HepG2 (cell line): ENCODE measurements at regions not wholly inside any gene's neighbourhood (a gene's known extent, or its start where the extent isn't known, plus 50 kb on each side); places are given as distances from the start of the nearest gene placed in this dataset.

Source experiments
- ATAC-seq: fragments of 200-7000 bp; cut with Tn5 transposase; 3 replicates; pipeline ENCODE4 v1.9.1; 2020; ENCODE audit warnings: mild to moderate bottlenecking, moderate library complexity
- BruUV-seq: library from RNA; stranded (reverse); fragments of 400-500 nt; replicated peaks from 2 replicates; lab custom pipeline; 2021; lab: Mats Ljungman, UMichigan
- CTCF ChIA-PET: fragments of 300-600 bp; formaldehyde crosslinking; extraction: SDS; loops from one replicate; lab custom pipeline; 2021; ENCODE audit warnings: low total read pairs, inconsistent platforms, low intra/inter-chr PET ratio; lab: Yijun Ruan, JAX
- POLR2A ChIA-PET: fragments of 350-600 bp; sonication (Branson Sonifier 250); formaldehyde crosslinking; loops from one replicate; lab custom pipeline; 2020; ENCODE audit warnings: antibody characterized with exemption, inconsistent platforms; lab: Yijun Ruan, JAX
- DNase-seq: peaks from one replicate; pipeline ENCODE4 v3.0.0-alpha.2; 2015; ENCODE audit warnings: low spot score
- FAIRE-seq: peaks from 3 replicates; lab custom pipeline; 2011; peaks lifted over from hg19 to GRCh38; lab: Jason Lieb, UNC
- H2AFZ ChIP-seq: one replicate; pipeline ENCODE4 v1.6.1; 2011; ENCODE audit warnings: low read length, inconsistent platforms
- H3K27ac ChIP-seq: fragments of 300-600 bp; 3 replicates; pipeline ENCODE4 v1.8.0; 2011; ENCODE audit warnings: mixed run types, mild to moderate bottlenecking, mixed read lengths, low read length, inconsistent platforms; ENCODE audit not compliant: insufficient read depth; ENCODE audit errors: extremely low read length
- H3K27me3 ChIP-seq, 2 experiments: fragments of 200-600 bp in 1 of 2; 2 replicates in 1 of 2; 3 replicates in 1 of 2; pipeline versions ENCODE4 v1.6.0 to v1.8.0; 2011; ENCODE audit warnings: low read length in 2 of 2, mild to moderate bottlenecking in 2 of 2, moderate library complexity in 2 of 2, inconsistent platforms in 1 of 2; ENCODE audit not compliant: insufficient read depth in 2 of 2, control insufficient read depth in 1 of 2
- H3K36me3 ChIP-seq, 2 experiments: fragments of 200-600 bp in 1 of 2; replicated peaks in 1 of 2; 2 replicates in 1 of 2; 3 replicates in 1 of 2; pipeline versions ENCODE4 v1.5.1 to v1.8.0; 2011; ENCODE audit warnings: low read length in 2 of 2, inconsistent platforms in 1 of 2; ENCODE audit not compliant: insufficient read depth in 2 of 2, control insufficient read depth in 1 of 2
- H3K4me1 ChIP-seq: 2 replicates; pipeline ENCODE4 v1.5.1; 2012; ENCODE audit warnings: low read length, inconsistent platforms; ENCODE audit not compliant: insufficient read depth
- H3K4me2 ChIP-seq: 2 replicates; pipeline ENCODE4 v1.6.0; 2011; ENCODE audit warnings: low read depth, low read length, inconsistent platforms
- H3K4me3 ChIP-seq, 3 experiments: fragments of 200-600 bp in 1 of 3; sonication (generic), shearing (Covaris generic) in 1 of 3; replicated peaks in 1 of 3; 2 replicates each; pipeline ENCODE4 v1.5.1; 2011 to 2016; ENCODE audit warnings: low read length in 3 of 3, inconsistent platforms in 2 of 3, low read depth in 2 of 3, mild to moderate bottlenecking in 2 of 3, control low read depth in 1 of 3, mixed read lengths in 1 of 3; ENCODE audit not compliant: insufficient read depth in 1 of 3
- H3K79me2 ChIP-seq: one replicate; pipeline ENCODE4 v1.6.1; 2011; ENCODE audit warnings: low read length, inconsistent platforms; ENCODE audit not compliant: insufficient read depth
- H3K9ac ChIP-seq: 2 replicates; pipeline ENCODE4 v1.6.0; 2011; ENCODE audit warnings: mild to moderate bottlenecking, low read depth, low read length, inconsistent platforms; ENCODE audit not compliant: insufficient read depth
- H3K9me3 ChIP-seq: 2 replicates; pipeline ENCODE4 v1.5.1; 2012; ENCODE audit warnings: mild to moderate bottlenecking, low read length
- H4K20me1 ChIP-seq: 2 replicates; pipeline ENCODE4 v1.6.0; 2011; ENCODE audit warnings: inconsistent platforms, mild to moderate bottlenecking, low read length, moderate library complexity; ENCODE audit not compliant: insufficient read depth
- KLF13 ChIP-seq: sonication (generic); formaldehyde crosslinking; IDR thresholded peaks from 2 replicates; pipeline ENCODE4 v1.4.0; 2020; ENCODE audit warnings: mild to moderate bottlenecking, missing genetic modification reagents
- REST ChIP-seq, 2 experiments: IDR thresholded peaks; 2 replicates each; pipeline ENCODE4 v1.6.1; 2011 to 2012; ENCODE audit warnings: low read length in 2 of 2, borderline replicate concordance in 1 of 2, low read depth in 1 of 2, mild to moderate bottlenecking in 1 of 2, moderate library complexity in 1 of 2
- ZBTB3 ChIP-seq: sonication (generic); formaldehyde crosslinking; IDR thresholded peaks from 2 replicates; pipeline ENCODE4 v1.4.0; 2020; ENCODE audit warnings: low read depth, mild to moderate bottlenecking, moderate library complexity, missing genetic modification reagents, borderline replicate concordance
- ZNF619 ChIP-seq: sonication (generic); formaldehyde crosslinking; IDR thresholded peaks from 2 replicates; pipeline ENCODE4 v1.4.0; 2020; ENCODE audit warnings: mild to moderate bottlenecking, missing genetic modification reagents
- WGBS: methylation state at CpG from one replicate; pipeline ENCODE4 v1.1.6; 2017; ENCODE audit warnings: low lambda C conversion rate; 5-methylcytosine and 5-hydroxymethylcytosine counted together
- in situ Hi-C: cut with HindIII; loops from 2 replicates; pipeline ENCODE4 v1.10.0; 2017; ENCODE audit warnings: low pct_unique_long_range_greater_than_20kb; ENCODE audit not compliant: extremely low pct_ligation_motif_present
- intact Hi-C: fragments of 100-400 bp; cut with micrococcal nuclease; formaldehyde crosslinking; loops from one replicate; pipeline ENCODE4 v1.10.0; 2022; ENCODE audit not compliant: unreplicated experiment

GRCh38 chr14:83975435-83975834 is 1554.5 kb upstream of the FLRT2 start:
- intact Hi-C loops: no loop called here
- CTCF ChIA-PET: no interaction called here
- TF ChIP-seq ZNF619 (no peak), KLF13 (CRISPR knock-in tag) (no peak), REST (IDR thresholded peaks at IDR 0.05; ENCODE audit: borderline replicate concordance in 1 of 2, low read depth in 1 of 2, low read length in 2 of 2) (no peak), ZBTB3 (no peak)
- Histone ChIP-seq H3K9me3 (peaks cover 81% of the 10 kb centered on the region), H3K9ac (no peak overlapping the region), H3K79me2 (no peaks in the 10 kb centered on the region), H3K36me3 (no peaks in the 10 kb centered on the region), H3K27me3 (no peaks in the 10 kb centered on the region), H3K4me2 (no peak overlapping the region), H3K27ac (no peak overlapping the region), H4K20me1 (no peaks in the 10 kb centered on the region), H2AFZ (no peak overlapping the region), H3K4me3 (no peak overlapping the region), H3K4me1 (no peaks in the 10 kb centered on the region)
- POLR2A ChIA-PET: no interaction called here
- no peak for DNase-seq
- no peak for ATAC-seq
- 43% methylated on average over 2 of the region's 2 CpGs for WGBS
- FAIRE-seq: no peak
- no TSS peak for BruUV-seq
- in situ Hi-C loops: no loop called here
